ENCODE measurements at regions not wholly inside any gene's neighbourhood (a gene's known extent, or its start where the extent isn't known, plus 50 kb on each side); places are given as distances from the start of the nearest gene placed in this dataset.

DNA sequence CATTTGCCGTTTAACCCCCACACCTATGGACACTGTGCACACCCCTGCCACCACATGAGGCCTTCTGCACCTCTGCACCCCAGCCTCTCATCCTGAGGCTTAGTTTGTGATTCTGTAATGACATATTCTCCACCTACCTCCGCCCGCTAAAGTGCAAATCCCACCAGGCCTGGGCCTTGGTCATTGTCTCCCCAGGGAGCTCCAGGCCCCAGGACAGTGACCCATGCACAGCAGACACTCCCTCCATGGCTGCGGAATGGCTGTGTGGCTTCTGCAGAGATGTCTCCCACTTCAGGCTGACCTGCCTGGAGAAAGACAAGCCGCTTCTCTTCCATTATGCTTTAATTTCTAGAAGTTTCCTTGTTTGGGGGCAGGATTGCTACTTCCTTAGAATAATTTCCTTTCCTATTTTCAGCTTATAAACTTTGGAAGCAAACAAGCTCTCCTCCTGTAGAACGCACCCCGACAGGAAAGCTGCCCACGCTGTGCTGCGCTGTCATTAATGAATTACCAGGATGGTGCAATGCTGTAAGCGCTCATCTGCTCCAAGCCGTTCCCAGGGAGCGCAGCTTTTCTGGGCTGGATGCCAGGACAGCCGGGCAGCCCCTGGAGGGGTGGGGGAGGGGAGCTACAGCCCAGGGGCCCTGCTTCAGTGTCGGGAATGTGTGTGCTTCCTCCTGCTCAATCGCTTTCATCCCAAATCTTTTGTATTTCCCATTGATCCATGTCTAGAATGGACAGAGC, 618.0 kb downstream of the BRD1 start:
- no peak for DNase-seq (ENCODE audit: low spot score)

DNA sequence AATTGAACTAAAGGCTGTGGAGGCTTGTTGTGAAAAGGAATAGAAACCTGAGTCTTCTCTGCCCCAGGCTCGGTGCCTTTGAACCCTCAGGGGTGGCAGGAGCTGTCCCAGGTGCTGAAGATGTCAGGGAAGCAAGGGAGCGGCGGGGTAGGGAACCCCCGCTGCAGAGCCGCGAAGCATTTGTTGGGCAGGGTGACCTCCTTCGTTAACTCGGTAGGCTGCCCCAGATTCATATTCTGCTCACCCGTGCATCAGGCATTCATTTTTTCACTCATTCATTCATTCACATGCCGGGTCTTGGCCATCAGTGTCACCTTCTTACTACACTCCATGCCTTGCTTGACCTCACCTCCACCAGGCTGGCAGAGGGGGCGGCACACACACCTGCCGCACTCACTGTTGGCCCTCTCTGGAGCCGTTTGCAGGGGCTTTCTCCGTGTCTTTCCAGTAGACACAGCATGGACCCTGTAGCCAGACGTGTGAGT, 618.9 kb downstream of the BRD1 start:
- DNase-seq (ENCODE audit: low spot score): no peak

- DNase-seq (ENCODE audit: low spot score): no peak
These were observed 619.7 kb downstream of the BRD1 start for GRCh38 chr22:49208004-49208402.

DNA sequence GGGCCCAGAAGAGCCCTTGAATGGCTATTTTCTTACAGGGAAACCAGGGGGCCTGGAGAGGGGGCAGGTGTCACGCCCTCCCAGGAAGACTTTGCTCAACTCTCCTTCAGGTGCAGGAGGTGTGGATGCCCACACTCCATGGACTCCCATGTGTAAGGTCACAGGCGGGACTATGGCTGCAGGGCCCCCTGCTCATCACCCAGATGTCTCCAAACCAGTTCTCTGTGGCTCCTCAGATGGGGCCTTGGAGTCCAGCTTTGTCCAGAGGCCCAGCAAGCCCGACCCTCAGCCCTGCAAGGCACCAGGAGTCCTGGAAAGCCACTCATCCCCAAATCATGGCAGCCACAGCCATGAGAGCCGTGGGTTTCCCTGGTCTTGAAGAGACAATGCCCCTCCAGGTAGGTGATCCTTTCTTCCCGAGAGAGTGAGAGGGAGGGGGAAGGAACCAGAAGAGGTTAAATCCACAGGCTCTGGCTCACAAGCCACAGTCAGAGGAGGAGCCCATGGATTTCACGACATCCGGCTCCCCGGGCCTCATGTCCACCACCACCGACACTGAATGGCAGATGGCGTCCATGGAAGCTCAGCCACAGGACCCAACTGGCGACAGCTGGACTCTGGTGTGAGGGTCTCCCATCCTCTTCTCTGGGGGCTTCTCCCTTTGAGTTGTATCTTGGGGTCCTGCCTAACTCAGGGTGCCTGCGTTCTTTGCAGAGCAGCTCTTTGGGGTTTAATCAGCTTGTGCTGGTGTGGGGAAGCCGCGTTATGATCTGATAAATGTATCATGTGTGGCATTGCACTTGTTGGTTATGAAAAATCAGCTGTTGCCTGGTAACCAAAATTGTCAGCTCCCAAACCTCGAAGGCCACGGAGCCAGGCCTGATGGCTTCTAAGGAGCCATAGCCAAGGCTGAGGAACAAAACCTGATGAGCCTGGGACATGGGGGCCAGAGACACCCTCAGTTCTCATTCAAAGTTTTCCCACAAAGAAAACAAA, 620.4 kb downstream of the BRD1 start:
- no peak for DNase-seq (ENCODE audit: low spot score)

GRCh38 chr22:49206281-49206680, 621.4 kb downstream of the BRD1 start:
- no peak for DNase-seq (ENCODE audit: low spot score)

DNA sequence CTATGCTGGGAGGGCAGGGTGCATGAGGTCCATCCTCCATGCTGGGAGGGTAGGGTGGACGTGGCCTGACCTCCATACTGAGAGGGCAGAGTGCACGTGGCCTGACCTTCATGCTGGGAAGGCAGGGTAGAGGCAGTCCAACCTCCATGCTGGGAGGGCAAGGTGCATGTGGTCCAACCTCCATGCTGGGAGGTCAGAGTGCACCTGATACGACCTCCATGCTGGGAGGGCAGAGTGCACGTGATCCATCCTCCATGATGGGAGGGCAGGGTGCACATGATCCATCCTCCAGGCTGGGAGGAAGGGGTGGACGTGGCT, 622.2 kb downstream of the BRD1 start:
- DNase-seq (ENCODE audit: low spot score): no peak

- DNase-seq (ENCODE audit: low spot score): no peak
These were observed 622.8 kb downstream of the BRD1 start for GRCh38 chr22:49204599-49205482.

- DNase-seq (ENCODE audit: low spot score): no peak
These were observed 623.6 kb downstream of the BRD1 start for GRCh38 chr22:49203859-49204598.

DNA sequence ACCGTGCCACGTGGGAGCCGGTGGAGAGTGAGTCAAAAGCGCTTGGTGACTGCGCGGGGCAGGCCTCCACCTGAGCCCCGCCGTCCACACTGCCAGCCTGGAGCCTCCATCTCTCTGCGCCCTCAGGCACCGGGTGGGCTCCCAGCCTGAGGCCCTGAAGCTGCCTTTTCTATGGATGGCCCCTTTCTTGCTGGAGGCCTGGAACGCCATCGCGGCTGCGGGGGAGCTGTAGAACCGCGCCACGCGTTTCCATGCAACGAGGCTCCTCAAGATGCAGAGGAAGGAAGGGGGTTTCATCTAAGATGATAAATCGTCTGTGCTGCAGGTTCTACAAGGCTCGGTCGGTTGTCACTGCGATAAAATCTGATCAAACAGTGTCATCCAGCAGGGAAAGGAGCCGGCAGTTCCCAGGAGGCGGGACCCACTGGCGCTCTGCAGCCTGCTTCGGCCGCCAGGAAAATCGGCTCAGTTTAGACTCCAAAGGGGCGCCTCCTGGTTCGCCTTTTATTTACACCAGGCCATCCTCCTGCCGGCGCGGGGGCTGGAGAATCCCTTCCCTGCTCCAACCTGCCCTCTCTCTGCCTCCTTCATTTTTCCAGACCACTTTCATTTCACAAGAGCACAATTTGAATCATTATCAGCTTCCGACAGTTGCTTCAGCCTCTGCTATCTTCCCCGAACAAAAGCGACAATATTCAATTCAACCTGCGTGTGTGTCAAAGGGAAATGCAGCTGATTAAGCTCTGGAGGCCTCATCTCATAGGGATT, 624.4 kb downstream of the BRD1 start:
- DNase-seq (ENCODE audit: low spot score): no peak

GRCh38 chr22:49202226-49202625, 625.4 kb downstream of the BRD1 start:
- no peak for DNase-seq (ENCODE audit: low spot score)

GRCh38 chr22:49201046-49201970, 626.4 kb downstream of the BRD1 start:
- no peak for DNase-seq (ENCODE audit: low spot score)

- DNase-seq (ENCODE audit: low spot score): no peak
These were observed 628.4 kb downstream of the BRD1 start for GRCh38 chr22:49199224-49199623.

DNA sequence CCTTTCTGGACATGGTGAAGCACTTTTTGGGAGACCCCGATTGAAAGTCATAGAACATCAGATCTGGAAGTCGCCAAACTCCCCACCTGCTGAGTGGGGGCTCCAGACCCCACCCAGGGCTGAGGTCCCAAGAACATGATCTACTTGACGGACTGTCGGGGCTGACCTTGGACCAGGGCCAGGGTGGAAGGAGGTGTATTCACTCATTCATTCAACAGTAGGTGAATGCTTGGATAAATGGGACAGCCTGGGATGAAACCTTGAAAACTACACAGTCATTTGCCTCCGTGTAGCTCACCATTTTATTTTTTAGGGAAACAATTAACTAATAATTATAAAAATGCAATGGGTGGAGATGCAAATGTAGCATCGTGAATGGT, 629.0 kb downstream of the BRD1 start:
- no peak for DNase-seq (ENCODE audit: low spot score)

DNA sequence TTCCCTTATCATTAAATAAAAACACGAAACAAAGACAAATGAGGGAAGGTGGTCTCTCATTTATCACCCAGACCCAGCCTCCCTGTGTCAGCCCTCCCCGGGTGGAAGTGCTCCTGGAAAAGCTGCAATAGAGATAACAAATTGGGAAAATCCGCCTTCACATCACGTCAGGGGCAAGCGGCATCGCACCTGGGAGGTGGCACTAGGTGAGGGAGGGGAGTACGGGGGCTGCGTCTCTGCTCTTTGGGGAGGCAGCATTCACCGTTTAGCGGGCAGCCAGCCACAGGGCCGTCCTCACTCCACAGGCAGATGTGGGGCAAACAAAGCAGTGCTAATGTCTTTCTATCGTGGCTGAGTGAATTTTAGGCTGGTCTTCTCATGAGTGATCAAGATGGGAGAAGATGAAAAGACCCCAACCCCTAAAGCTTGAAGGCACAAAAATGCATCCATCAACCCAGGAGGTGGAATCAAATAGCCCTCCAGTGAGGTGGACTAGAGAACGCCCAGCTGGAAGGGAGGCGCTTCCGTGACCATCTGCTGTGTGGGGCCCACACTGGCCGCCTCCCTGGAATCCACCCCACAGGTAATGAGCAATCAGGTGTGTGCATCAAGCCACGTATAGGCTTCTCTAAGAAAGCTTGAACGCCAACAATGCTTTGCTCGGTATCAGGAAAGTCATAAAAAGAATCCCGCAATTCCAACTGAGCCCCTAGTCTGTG, 629.5 kb downstream of the BRD1 start:
- no peak for DNase-seq (ENCODE audit: low spot score)

DNA sequence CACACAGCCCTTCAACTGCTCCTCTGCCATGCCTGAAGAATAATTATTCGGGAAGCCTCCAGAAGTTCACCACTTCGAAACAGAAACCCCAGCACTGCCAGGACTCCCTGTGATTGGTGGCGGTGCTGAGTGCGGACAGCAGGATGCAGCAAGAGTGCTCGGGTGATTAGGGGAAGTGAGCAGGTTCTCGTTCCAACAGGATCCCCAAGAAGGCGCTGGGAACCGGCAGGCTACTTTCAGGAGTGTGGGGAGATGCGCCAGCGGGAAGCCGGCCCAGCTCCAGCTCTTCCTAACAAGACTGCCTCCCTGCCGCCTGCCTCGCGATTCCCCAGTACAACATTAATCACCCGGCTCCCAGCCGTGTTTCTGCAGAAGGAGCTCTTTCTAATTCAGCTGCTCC, 630.2 kb downstream of the BRD1 start:
- DNase-seq (ENCODE audit: low spot score): no peak

DNA sequence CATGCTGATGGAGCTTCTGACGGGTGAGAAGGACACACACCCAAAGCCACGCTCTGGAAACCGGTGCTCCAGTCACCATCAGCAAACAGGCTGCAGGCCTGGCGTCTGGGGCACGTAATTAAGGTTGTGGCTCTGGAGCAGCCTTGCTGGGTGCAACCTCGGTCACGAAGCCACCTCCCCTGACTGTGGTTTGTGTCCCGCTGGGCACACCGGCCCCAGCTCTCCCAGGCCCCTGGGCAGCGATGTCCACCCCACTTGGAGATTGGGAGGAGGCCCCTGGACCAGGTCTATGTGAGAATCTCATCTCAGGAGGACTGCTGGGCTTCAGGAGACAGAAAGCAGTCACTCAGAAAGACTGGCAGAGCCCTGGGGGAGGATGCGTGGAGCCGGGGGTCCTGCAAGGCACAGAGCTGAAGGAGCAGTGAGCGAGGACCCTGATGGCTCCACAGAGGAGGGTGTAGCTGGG, 631.6 kb downstream of the BRD1 start:
- no peak for DNase-seq (ENCODE audit: low spot score)

GRCh38 chr22:49195636-49196035, 632.0 kb downstream of the BRD1 start:
- DNase-seq (ENCODE audit: low spot score): no peak

DNA sequence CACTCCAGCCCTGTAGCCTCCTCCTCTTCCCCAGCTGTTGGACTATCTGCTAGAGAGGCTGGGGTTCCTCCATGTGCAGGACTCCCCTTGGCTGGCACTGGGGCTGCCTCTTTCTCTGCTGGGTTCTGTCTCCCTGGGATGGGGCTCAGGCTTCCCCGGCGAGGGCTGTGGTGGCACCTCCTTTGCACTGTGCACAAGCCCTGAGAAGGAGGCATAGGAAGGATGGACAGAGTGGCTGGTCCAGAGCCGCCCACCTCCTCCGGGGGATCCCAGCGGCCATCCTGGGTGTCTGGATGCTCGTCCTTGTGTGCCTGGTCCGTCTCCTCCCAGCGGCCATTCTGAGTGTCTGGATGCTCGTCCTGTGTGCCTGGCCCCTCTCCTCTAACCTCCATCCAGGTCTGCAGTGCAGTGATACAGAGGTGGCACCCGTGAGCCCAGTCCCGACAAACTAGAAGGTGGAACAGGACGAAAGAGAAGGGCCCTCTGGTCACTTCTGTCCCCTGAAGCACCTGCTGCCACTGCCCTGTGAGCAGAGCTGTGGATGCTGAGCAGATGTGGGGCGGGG, 633.7 kb downstream of the BRD1 start:
- DNase-seq (ENCODE audit: low spot score): no peak
